ENCODE measurements at regions not wholly inside any gene's neighbourhood (a gene's known extent, or its start where the extent isn't known, plus 50 kb on each side); places are given as distances from the start of the nearest gene placed in this dataset.

DNA sequence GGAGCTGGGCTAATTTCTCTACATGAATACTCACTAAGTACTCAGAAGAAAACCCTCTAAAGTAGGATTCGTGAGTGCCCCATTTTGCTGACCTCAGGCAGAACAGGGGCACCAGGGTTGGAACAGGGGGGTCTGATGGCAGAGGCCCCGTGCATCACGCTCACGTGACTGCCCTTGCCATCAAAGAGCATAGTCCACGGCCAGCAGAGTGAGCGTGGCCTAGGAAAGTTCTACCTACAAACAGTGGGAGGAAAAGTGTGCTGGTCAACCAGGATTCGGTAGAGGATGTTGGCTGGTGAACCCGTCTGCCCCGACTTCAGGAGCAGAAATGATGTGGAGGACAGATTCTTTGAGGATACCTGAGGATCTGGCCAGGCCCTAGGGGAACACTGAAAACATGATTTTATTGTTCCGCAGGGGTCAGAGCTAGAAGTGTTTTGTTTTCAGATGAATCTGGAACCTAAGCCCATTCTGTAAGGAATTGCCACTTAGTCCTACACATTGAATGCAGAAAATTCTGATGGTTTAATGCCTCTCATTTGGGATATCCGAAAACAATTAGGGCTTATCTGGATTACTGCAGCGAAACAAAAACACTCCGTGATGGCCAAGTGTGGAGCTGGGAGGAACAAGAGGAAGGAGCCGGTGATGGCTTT is 138.8 kb upstream of the SHH start:
- Histone ChIP-seq H3K4me1 (ENCODE audit: control insufficient read depth, insufficient read depth, low read length) (peaks cover 4% of the 10 kb centered on the region), H2BK5ac (ENCODE audit: low read depth, low read length, poor library complexity, severe bottlenecking) (peak overlapping the region; percentile 48), H3K23ac (ENCODE audit: low read depth, low read length) (peak overlapping the region; percentile 29; the same call in 1 of the 2 replicates), H3K79me1 (ENCODE audit: low read depth in 1 of 2, low read length in 2 of 2) (no peaks in the 10 kb centered on the region), H3K56ac (ENCODE audit: extremely low read depth, insufficient read depth, low read length) (peak overlapping the region; percentile 65), H3K14ac (replicated peaks; ENCODE audit: low read depth, low read length) (peak overlapping the region; percentile 57; the same call in 1 of the 2 replicates), H3K27me3 (ENCODE audit: control insufficient read depth, insufficient read depth, low read length) (no peaks in the 10 kb centered on the region), H3K4ac (ENCODE audit: low read depth, low read length) (peak overlapping the region; percentile 92), H2AK9ac (replicated peaks; ENCODE audit: low read depth, low read length, poor library complexity) (peak overlapping the region; percentile 1), H4K8ac (ENCODE audit: low read depth in 2 of 2, low read length in 2 of 2) (peak overlapping the region; percentile 51 to 87), H2BK20ac (ENCODE audit: low read depth, low read length) (peak overlapping the region; percentile 87), H3K9ac (ENCODE audit: low read depth, low read length) (no peak overlapping the region), H3K4me2 (ENCODE audit: low read depth, low read length) (no peak overlapping the region), H2BK15ac (ENCODE audit: low read depth, low read length) (0 out of 3 replicates have a peak overlapping the region, but pooled peaks have one; percentile 80), H4K5ac (ENCODE audit: low read depth, low read length) (peak overlapping the region; percentile 63), H4K91ac (ENCODE audit: insufficient read depth, low read depth, low read length) (peak overlapping the region; percentile 85), H3K27ac (ENCODE audit: insufficient read depth, low read length) (peak overlapping the region; percentile 79), H2AFZ (replicated peaks; ENCODE audit: low read length, poor library complexity) (peak overlapping the region; percentile 0), H3K36me3 (ENCODE audit: control insufficient read depth, insufficient read depth, low read length) (no peaks in the 10 kb centered on the region), H4K20me1 (ENCODE audit: insufficient read depth, low read length) (no peaks in the 10 kb centered on the region), H3K9me1 (ENCODE audit: insufficient read depth, low read length) (no peaks in the 10 kb centered on the region), H2AK5ac (ENCODE audit: low read depth, low read length) (peak overlapping the region; percentile 70), H2BK120ac (ENCODE audit: low read depth, low read length) (peak overlapping the region; percentile 67), H3K9me3 (ENCODE audit: control insufficient read depth, insufficient read depth, low read length) (peaks cover 20% of the 10 kb centered on the region), H3K4me3 (ENCODE audit: insufficient read depth, low read depth, low read length) (no peak overlapping the region), H3K18ac (ENCODE audit: low read depth, low read length) (peak overlapping the region; percentile 78; the same call in 1 of the 2 replicates)
- dilution Hi-C loops (cut with HindIII; ENCODE audit: low sequenced_read_pairs, unreplicated experiment) (no loop called here), intact Hi-C loops (cut with micrococcal nuclease) (no loop called here), in situ Hi-C loops (cut with MboI; ENCODE audit: low sequenced_read_pairs) (no loop called here)
- ATAC-seq (ENCODE audit: low read depth), result no peak
- ChIA-PET POLR2A (ENCODE audit: unreplicated experiment) (no interaction called here), CTCF (interaction anchor here (0.6 kb wide), 1 partner anchor 16 kb away, joined by 3 read pairs; no protein-coding TSS in a partner anchor)
- DNase-seq, result no peak
- TF ChIP-seq, protein P1, sequence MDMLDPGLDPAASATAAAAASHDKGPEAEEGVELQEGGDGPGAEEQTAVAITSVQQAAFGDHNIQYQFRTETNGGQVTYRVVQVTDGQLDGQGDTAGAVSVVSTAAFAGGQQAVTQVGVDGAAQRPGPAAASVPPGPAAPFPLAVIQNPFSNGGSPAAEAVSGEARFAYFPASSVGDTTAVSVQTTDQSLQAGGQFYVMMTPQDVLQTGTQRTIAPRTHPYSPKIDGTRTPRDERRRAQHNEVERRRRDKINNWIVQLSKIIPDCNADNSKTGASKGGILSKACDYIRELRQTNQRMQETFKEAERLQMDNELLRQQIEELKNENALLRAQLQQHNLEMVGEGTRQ (IDR thresholded peaks at IDR 0.05; ENCODE audit: low read depth, low read length), result no peak
- TF ChIP-seq MXI1 (IDR thresholded peaks at IDR 0.05; ENCODE audit: borderline replicate concordance, low read depth, low read length), result no peak
- TF ChIP-seq CEBPB (IDR thresholded peaks at IDR 0.05; ENCODE audit: low read depth, low read length), result no peak
- TF ChIP-seq MAFK (IDR thresholded peaks at IDR 0.05; ENCODE audit: low read depth, low read length), result no peak
- no peak for TF ChIP-seq FOS (IDR thresholded peaks at IDR 0.05; ENCODE audit: low read depth, low read length)
- no peak for TF ChIP-seq RFX5 (IDR thresholded peaks at IDR 0.05; ENCODE audit: low read depth, low read length)
- TF ChIP-seq, protein P2, sequence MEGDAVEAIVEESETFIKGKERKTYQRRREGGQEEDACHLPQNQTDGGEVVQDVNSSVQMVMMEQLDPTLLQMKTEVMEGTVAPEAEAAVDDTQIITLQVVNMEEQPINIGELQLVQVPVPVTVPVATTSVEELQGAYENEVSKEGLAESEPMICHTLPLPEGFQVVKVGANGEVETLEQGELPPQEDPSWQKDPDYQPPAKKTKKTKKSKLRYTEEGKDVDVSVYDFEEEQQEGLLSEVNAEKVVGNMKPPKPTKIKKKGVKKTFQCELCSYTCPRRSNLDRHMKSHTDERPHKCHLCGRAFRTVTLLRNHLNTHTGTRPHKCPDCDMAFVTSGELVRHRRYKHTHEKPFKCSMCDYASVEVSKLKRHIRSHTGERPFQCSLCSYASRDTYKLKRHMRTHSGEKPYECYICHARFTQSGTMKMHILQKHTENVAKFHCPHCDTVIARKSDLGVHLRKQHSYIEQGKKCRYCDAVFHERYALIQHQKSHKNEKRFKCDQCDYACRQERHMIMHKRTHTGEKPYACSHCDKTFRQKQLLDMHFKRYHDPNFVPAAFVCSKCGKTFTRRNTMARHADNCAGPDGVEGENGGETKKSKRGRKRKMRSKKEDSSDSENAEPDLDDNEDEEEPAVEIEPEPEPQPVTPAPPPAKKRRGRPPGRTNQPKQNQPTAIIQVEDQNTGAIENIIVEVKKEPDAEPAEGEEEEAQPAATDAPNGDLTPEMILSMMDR (conservative IDR thresholded peaks at IDR 0.05; ENCODE audit: low read depth, low read length), result no peak
- no peak for TF ChIP-seq SMC3 (IDR thresholded peaks at IDR 0.05; ENCODE audit: low read depth, low read length)
- no TSS peak for BruUV-seq (replicated peaks)
- WGBS, 2 experiments (ENCODE audit: extremely low coverage in 2 of 2, insufficient read length in 1 of 2), result 63% methylated on average over 6 of the region's 14 CpGs; no CpG with 5 or more reads in 1 of the 2 experiments
